ENCODE measurements at regions not wholly inside any gene's neighbourhood (a gene's known extent, or its start where the extent isn't known, plus 50 kb on each side); places are given as distances from the start of the nearest gene placed in this dataset.

- H3K18ac ChIP-seq (ENCODE audit: low read depth in 1 of 2, low read length in 2 of 2): no peak overlapping the region
- H4K91ac ChIP-seq (ENCODE audit: low read length): no peak overlapping the region
- H3K36me3 ChIP-seq (ENCODE audit: control insufficient read depth in 1 of 2, insufficient read depth in 2 of 2, low read depth in 1 of 2, low read length in 2 of 2): no peaks in the 10 kb centered on the region
- H3K23ac ChIP-seq (ENCODE audit: low read length in 2 of 2): no peak overlapping the region
- peaks cover 15% of the 10 kb centered on the region for H3K4me1 ChIP-seq (ENCODE audit: control insufficient read depth, insufficient read depth, low read depth, low read length)
- H3K9ac ChIP-seq (ENCODE audit: low read length): no peak overlapping the region
- H4K8ac ChIP-seq (ENCODE audit: low read length): no peak overlapping the region
- peaks cover 46 to 93% of the 10 kb centered on the region in 2 experiments for H3K27me3 ChIP-seq (ENCODE audit: control insufficient read depth in 1 of 2, insufficient read depth in 1 of 2, low read length in 2 of 2)
- no peak overlapping the region for H3K27ac ChIP-seq (ENCODE audit: low read length, poor library complexity, severe bottlenecking)
- H2BK5ac ChIP-seq (ENCODE audit: low read depth, low read length, poor library complexity, severe bottlenecking): no peak overlapping the region
- no peak overlapping the region for H3K14ac ChIP-seq (ENCODE audit: low read length in 2 of 2)
- H3K4ac ChIP-seq (ENCODE audit: low read depth in 1 of 2, low read length in 2 of 2): no peak overlapping the region
- H3K4me3 ChIP-seq (ENCODE audit: insufficient read depth in 1 of 2, low read depth in 1 of 2, low read length in 2 of 2): no peak overlapping the region
- no peak overlapping the region for H3K4me2 ChIP-seq (ENCODE audit: low read length, poor library complexity, severe bottlenecking)
- H2BK120ac ChIP-seq (ENCODE audit: low read depth, low read length): no peak overlapping the region
- no peak overlapping the region for H2BK15ac ChIP-seq (ENCODE audit: low read depth, poor library complexity, severe bottlenecking)
- 75% methylated on average over 13 of the region's 13 CpGs for WGBS
- no peaks in the 10 kb centered on the region for H3K9me3 ChIP-seq (ENCODE audit: control insufficient read depth, low read length)
- no peak for DNase-seq
- no peak overlapping the region for H2AK5ac ChIP-seq (ENCODE audit: low read length, severe bottlenecking)
- no peak overlapping the region for H2AFZ ChIP-seq (ENCODE audit: low read depth, low read length)
- H2BK12ac ChIP-seq (ENCODE audit: low read length in 2 of 2): no peak overlapping the region
- no peaks in the 10 kb centered on the region for H3K79me1 ChIP-seq (replicated peaks; ENCODE audit: low read length, poor library complexity, severe bottlenecking)
Observed at GRCh38 chr2:120438301-120439066, 92.5 kb downstream of the INHBB start.

- no peak overlapping the region for H3K18ac ChIP-seq (ENCODE audit: low read depth in 1 of 2, low read length in 2 of 2)
- no peak overlapping the region for H3K4me2 ChIP-seq (ENCODE audit: low read length, poor library complexity, severe bottlenecking)
- H4K91ac ChIP-seq (ENCODE audit: low read length): no peak overlapping the region
- no peak overlapping the region for H2BK5ac ChIP-seq (ENCODE audit: low read depth, low read length, poor library complexity, severe bottlenecking)
- H4K8ac ChIP-seq (ENCODE audit: low read length): no peak overlapping the region
- no peaks in the 10 kb centered on the region for H3K9me3 ChIP-seq (ENCODE audit: control insufficient read depth, low read length)
- no peak overlapping the region for H3K4me3 ChIP-seq (ENCODE audit: insufficient read depth in 1 of 2, low read depth in 1 of 2, low read length in 2 of 2)
- H2BK120ac ChIP-seq (ENCODE audit: low read depth, low read length): no peak overlapping the region
- DNase-seq: no peak
- H3K4me1 ChIP-seq (ENCODE audit: control insufficient read depth, insufficient read depth, low read depth, low read length): peaks cover 15% of the 10 kb centered on the region
- no peaks in the 10 kb centered on the region for H3K36me3 ChIP-seq (ENCODE audit: control insufficient read depth in 1 of 2, insufficient read depth in 2 of 2, low read depth in 1 of 2, low read length in 2 of 2)
- no peak overlapping the region for H2AK5ac ChIP-seq (ENCODE audit: low read length, severe bottlenecking)
- H3K23ac ChIP-seq (ENCODE audit: low read length in 2 of 2): no peak overlapping the region
- H3K9ac ChIP-seq (ENCODE audit: low read length): no peak overlapping the region
- no peak overlapping the region for H2BK12ac ChIP-seq (ENCODE audit: low read length in 2 of 2)
- H2AFZ ChIP-seq (ENCODE audit: low read depth, low read length): no peak overlapping the region
- H3K14ac ChIP-seq (ENCODE audit: low read length in 2 of 2): no peak overlapping the region
- H2BK15ac ChIP-seq (ENCODE audit: low read depth, poor library complexity, severe bottlenecking): no peak overlapping the region
- H3K4ac ChIP-seq (ENCODE audit: low read depth in 1 of 2, low read length in 2 of 2): no peak overlapping the region
- H3K79me1 ChIP-seq (replicated peaks; ENCODE audit: low read length, poor library complexity, severe bottlenecking): no peaks in the 10 kb centered on the region
- H3K27me3 ChIP-seq (ENCODE audit: control insufficient read depth in 1 of 2, insufficient read depth in 1 of 2, low read length in 2 of 2): peaks cover 51 to 93% of the 10 kb centered on the region in 2 experiments
- H3K27ac ChIP-seq (ENCODE audit: low read length, poor library complexity, severe bottlenecking): no peak overlapping the region
Observed at GRCh38 chr2:120439067-120439368, 93.1 kb downstream of the INHBB start.

GRCh38 chr2:120439637-120440384 lies 93.9 kb downstream of the INHBB start:
- no peak overlapping the region for H3K9ac ChIP-seq (ENCODE audit: low read length)
- no peak overlapping the region for H3K4me3 ChIP-seq (ENCODE audit: insufficient read depth in 1 of 2, low read depth in 1 of 2, low read length in 2 of 2)
- no peak overlapping the region for H4K91ac ChIP-seq (ENCODE audit: low read length)
- 87% methylated on average over 19 of the region's 19 CpGs for WGBS
- H3K27me3 ChIP-seq (ENCODE audit: control insufficient read depth in 1 of 2, insufficient read depth in 1 of 2, low read length in 2 of 2): peaks cover 59 to 95% of the 10 kb centered on the region in 2 experiments
- H3K36me3 ChIP-seq (ENCODE audit: control insufficient read depth in 1 of 2, insufficient read depth in 2 of 2, low read depth in 1 of 2, low read length in 2 of 2): no peaks in the 10 kb centered on the region
- no peaks in the 10 kb centered on the region for H3K9me3 ChIP-seq (ENCODE audit: control insufficient read depth, low read length)
- no peak overlapping the region for H2BK12ac ChIP-seq (ENCODE audit: low read length in 2 of 2)
- no peak overlapping the region for H4K8ac ChIP-seq (ENCODE audit: low read length)
- H3K4ac ChIP-seq (ENCODE audit: low read depth in 1 of 2, low read length in 2 of 2): no peak overlapping the region
- no peak overlapping the region for H3K4me2 ChIP-seq (ENCODE audit: low read length, poor library complexity, severe bottlenecking)
- H3K18ac ChIP-seq (ENCODE audit: low read depth in 1 of 2, low read length in 2 of 2): no peak overlapping the region
- H2BK15ac ChIP-seq (ENCODE audit: low read depth, poor library complexity, severe bottlenecking): no peak overlapping the region
- no peaks in the 10 kb centered on the region for H3K79me1 ChIP-seq (replicated peaks; ENCODE audit: low read length, poor library complexity, severe bottlenecking)
- H2AK5ac ChIP-seq (ENCODE audit: low read length, severe bottlenecking): no peak overlapping the region
- no peak overlapping the region for H3K27ac ChIP-seq (ENCODE audit: low read length, poor library complexity, severe bottlenecking)
- H2BK5ac ChIP-seq (ENCODE audit: low read depth, low read length, poor library complexity, severe bottlenecking): no peak overlapping the region
- no peak overlapping the region for H2BK120ac ChIP-seq (ENCODE audit: low read depth, low read length)
- peaks cover 15% of the 10 kb centered on the region for H3K4me1 ChIP-seq (ENCODE audit: control insufficient read depth, insufficient read depth, low read depth, low read length)
- no peak overlapping the region for H3K23ac ChIP-seq (ENCODE audit: low read length in 2 of 2)
- no peak for DNase-seq
- no peak overlapping the region for H2AFZ ChIP-seq (ENCODE audit: low read depth, low read length)
- no peak overlapping the region for H3K14ac ChIP-seq (ENCODE audit: low read length in 2 of 2)

GRCh38 chr2:120440521-120441350 lies 94.8 kb downstream of the INHBB start:
- Histone ChIP-seq H3K36me3 (ENCODE audit: control insufficient read depth in 1 of 2, insufficient read depth in 2 of 2, low read depth in 1 of 2, low read length in 2 of 2) (no peaks in the 10 kb centered on the region), H2AFZ (ENCODE audit: low read depth, low read length) (no peak overlapping the region), H2BK120ac (ENCODE audit: low read depth, low read length) (no peak overlapping the region)

More at GRCh38 chr2:120440521-120441350, 94.8 kb downstream of the INHBB start:
- Histone ChIP-seq H4K91ac (ENCODE audit: low read length) (no peak overlapping the region), H3K4ac (ENCODE audit: low read depth in 1 of 2, low read length in 2 of 2) (no peak overlapping the region), H3K27me3 (ENCODE audit: control insufficient read depth in 1 of 2, insufficient read depth in 1 of 2, low read length in 2 of 2) (peaks cover 63 to 94% of the 10 kb centered on the region in 2 experiments), H3K14ac (ENCODE audit: low read length in 2 of 2) (no peak overlapping the region), H3K4me2 (ENCODE audit: low read length, poor library complexity, severe bottlenecking) (no peak overlapping the region), H3K23ac (ENCODE audit: low read length in 2 of 2) (no peak overlapping the region), H2AK5ac (ENCODE audit: low read length, severe bottlenecking) (no peak overlapping the region), H3K4me3 (ENCODE audit: insufficient read depth in 1 of 2, low read depth in 1 of 2, low read length in 2 of 2) (no peak overlapping the region), H2BK12ac (ENCODE audit: low read length in 2 of 2) (no peak overlapping the region), H3K79me1 (replicated peaks; ENCODE audit: low read length, poor library complexity, severe bottlenecking) (no peaks in the 10 kb centered on the region), H2BK15ac (ENCODE audit: low read depth, poor library complexity, severe bottlenecking) (no peak overlapping the region), H3K18ac (ENCODE audit: low read depth in 1 of 2, low read length in 2 of 2) (no peak overlapping the region), H3K9ac (ENCODE audit: low read length) (no peak overlapping the region), H3K4me1 (ENCODE audit: control insufficient read depth, insufficient read depth, low read depth, low read length) (peaks cover 15% of the 10 kb centered on the region), H2BK5ac (ENCODE audit: low read depth, low read length, poor library complexity, severe bottlenecking) (no peak overlapping the region), H3K9me3 (ENCODE audit: control insufficient read depth, low read length) (no peaks in the 10 kb centered on the region), H4K8ac (ENCODE audit: low read length) (no peak overlapping the region), H3K27ac (ENCODE audit: low read length, poor library complexity, severe bottlenecking) (no peak overlapping the region)
- WGBS: 84% methylated on average over 17 of the region's 17 CpGs
- DNase-seq: no peak

Data from mesenchymal stem cell (in vitro differentiated cells and primary cell).